ENCODE measurements at regions not wholly inside any gene's neighbourhood (a gene's known extent, or its start where the extent isn't known, plus 50 kb on each side); places are given as distances from the start of the nearest gene placed in this dataset.
"Not testable (repeated sequence)": the region's sequence is repeated elsewhere in the genome, so short reads cannot be mapped to it uniquely, and the experiment has no call there.

GRCh38 chr6:86731631-86732030, 205.7 kb upstream of the HTR1E start:
- not testable (repeated sequence) for TF ChIP-seq CTCF (conservative IDR thresholded peaks at IDR 0.05; ENCODE audit: low read depth, low read length); EZH2 (IDR thresholded peaks at IDR 0.05; ENCODE audit: low read length, unreplicated experiment); EZH2phosphoT487 (IDR thresholded peaks at IDR 0.05; ENCODE audit: borderline replicate concordance, low read length)

All from PC-3 (cell line).